ENCODE measurements at regions not wholly inside any gene's neighbourhood (a gene's known extent, or its start where the extent isn't known, plus 50 kb on each side); places are given as distances from the start of the nearest gene placed in this dataset.

- TF ChIP-seq BHLHE40 (IDR thresholded peaks at IDR 0.05; ENCODE audit: low read depth, low read length) (no peak), MXI1 (IDR thresholded peaks at IDR 0.05; ENCODE audit: borderline replicate concordance, low read depth, low read length) (no peak), CTCF (conservative IDR thresholded peaks at IDR 0.05; ENCODE audit: low read depth, low read length) (no peak), POLR2A (IDR thresholded peaks at IDR 0.05; ENCODE audit: low read depth, low read length) (no peak), SMC3 (IDR thresholded peaks at IDR 0.05; ENCODE audit: low read depth, low read length) (no peak), USF2 (IDR thresholded peaks at IDR 0.05; ENCODE audit: low read depth, low read length) (no peak), NFE2L2 (IDR thresholded peaks at IDR 0.05; ENCODE audit: low read depth, low read length) (no peak), RCOR1 (IDR thresholded peaks at IDR 0.05; ENCODE audit: insufficient replicate concordance, low read length) (no peak), CEBPB (IDR thresholded peaks at IDR 0.05; ENCODE audit: low read depth, low read length) (no peak), CHD1 (IDR thresholded peaks at IDR 0.05; ENCODE audit: low read depth, low read length) (no peak), MAFK (IDR thresholded peaks at IDR 0.05; ENCODE audit: low read depth, low read length) (no peak), RFX5 (IDR thresholded peaks at IDR 0.05; ENCODE audit: low read depth, low read length) (no peak)
These were observed 215.5 kb upstream of the USP25 start for GRCh38 chr21:15514073-15514946.

Data from IMR-90 (cell line).